ENCODE measurements at regions not wholly inside any gene's neighbourhood (a gene's known extent, or its start where the extent isn't known, plus 50 kb on each side); places are given as distances from the start of the nearest gene placed in this dataset.

DNA sequence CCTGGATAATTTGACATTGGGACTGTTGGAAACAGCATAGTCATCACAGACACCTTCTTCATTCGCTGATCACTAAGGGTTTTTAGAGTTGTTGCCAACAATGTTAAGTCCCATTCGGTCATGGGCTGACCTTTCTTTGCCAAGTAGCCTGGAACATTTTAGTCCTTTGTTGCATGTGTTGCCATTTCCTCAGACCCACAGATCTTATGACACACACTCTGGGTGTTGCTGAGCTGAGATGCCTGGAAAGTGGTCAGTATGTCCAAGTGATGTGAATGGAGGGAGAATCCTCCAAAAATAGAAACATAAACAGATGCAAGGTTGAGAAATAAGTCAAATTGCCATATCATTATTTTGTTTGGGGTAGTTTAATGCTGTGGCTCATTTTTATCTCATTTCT is 61.5 kb upstream of the GJA5 start:
- Histone ChIP-seq H3K27ac (no peak overlapping the region), H3K4me1 (ENCODE audit: low read depth) (peaks cover 3% of the 10 kb centered on the region), H3K9me3 (ENCODE audit: low read depth) (no peaks in the 10 kb centered on the region), H3K4me3 (no peak overlapping the region), H3K36me3 (no peaks in the 10 kb centered on the region), H3K27me3 (peaks cover under 1% of the 10 kb centered on the region)
- TF ChIP-seq, protein P1, sequence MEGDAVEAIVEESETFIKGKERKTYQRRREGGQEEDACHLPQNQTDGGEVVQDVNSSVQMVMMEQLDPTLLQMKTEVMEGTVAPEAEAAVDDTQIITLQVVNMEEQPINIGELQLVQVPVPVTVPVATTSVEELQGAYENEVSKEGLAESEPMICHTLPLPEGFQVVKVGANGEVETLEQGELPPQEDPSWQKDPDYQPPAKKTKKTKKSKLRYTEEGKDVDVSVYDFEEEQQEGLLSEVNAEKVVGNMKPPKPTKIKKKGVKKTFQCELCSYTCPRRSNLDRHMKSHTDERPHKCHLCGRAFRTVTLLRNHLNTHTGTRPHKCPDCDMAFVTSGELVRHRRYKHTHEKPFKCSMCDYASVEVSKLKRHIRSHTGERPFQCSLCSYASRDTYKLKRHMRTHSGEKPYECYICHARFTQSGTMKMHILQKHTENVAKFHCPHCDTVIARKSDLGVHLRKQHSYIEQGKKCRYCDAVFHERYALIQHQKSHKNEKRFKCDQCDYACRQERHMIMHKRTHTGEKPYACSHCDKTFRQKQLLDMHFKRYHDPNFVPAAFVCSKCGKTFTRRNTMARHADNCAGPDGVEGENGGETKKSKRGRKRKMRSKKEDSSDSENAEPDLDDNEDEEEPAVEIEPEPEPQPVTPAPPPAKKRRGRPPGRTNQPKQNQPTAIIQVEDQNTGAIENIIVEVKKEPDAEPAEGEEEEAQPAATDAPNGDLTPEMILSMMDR (IDR thresholded peaks at IDR 0.05; ENCODE audit: low read depth, low read length) = no peak
- DNase-seq (ENCODE audit: low read depth in 1 of 2, low spot score in 1 of 2) = peak in 1 of 2 donors; percentile 80

DNA sequence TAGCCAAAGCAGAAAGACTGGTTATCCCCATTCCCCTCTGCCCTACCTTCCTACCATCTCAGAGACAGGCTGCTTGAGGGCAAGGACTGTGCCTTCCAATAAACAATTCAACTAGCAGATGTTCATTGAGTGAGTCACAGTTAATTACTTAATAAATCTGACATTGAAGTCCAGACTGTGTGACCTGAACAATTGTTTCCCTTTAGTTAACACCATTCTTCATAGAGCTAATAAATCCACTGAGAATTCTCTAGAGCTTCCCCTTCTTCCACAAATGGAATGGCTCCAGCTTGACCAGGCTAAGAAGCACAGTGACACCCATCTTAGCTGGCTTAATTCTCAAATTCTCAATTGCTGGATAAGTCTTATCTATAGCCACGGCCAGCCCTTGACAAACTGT is 61.9 kb upstream of the GJA5 start:
- TF ChIP-seq, protein P1 (IDR thresholded peaks at IDR 0.05; ENCODE audit: low read depth, low read length) = no peak

DNA sequence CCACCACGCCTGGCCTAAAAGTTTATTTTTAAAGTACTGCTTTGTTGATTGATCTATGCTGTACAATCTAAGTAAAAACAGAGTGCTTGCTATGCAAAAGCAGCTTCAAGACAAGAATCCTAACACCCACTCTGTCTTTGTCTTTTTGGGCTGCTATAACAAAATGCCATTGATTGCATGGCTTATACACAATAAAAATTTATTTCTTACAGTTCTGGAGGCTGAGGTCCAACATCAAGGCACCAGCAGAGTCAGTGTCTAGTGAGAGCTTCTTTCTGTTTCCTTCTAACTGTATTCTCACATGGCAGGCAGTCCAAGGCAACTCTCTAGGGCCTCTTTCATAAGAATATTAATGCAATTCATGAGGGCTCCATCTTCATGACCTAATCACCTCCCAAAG is 63.6 kb upstream of the GJA5 start:
- Histone ChIP-seq H3K4me3 (no peak overlapping the region), H3K36me3 (no peaks in the 10 kb centered on the region), H3K4me1 (ENCODE audit: low read depth) (peaks cover 3% of the 10 kb centered on the region), H3K9me3 (ENCODE audit: low read depth) (no peaks in the 10 kb centered on the region), H3K27ac (no peak overlapping the region), H3K27me3 (no peaks in the 10 kb centered on the region)
- no peak for DNase-seq (ENCODE audit: low read depth in 1 of 2, low spot score in 1 of 2)
- TF ChIP-seq, protein P1 (IDR thresholded peaks at IDR 0.05; ENCODE audit: low read depth, low read length) = no peak

More for the DNA sequence above, 61.9 kb upstream of the GJA5 start:
- Histone ChIP-seq H3K4me3 (no peak overlapping the region), H3K9me3 (ENCODE audit: low read depth) (no peaks in the 10 kb centered on the region), H3K27me3 (no peaks in the 10 kb centered on the region), H3K4me1 (ENCODE audit: low read depth) (peaks cover 3% of the 10 kb centered on the region), H3K27ac (no peak overlapping the region), H3K36me3 (no peaks in the 10 kb centered on the region)
- peak in 1 of 2 donors; percentile 34 for DNase-seq (ENCODE audit: low read depth in 1 of 2, low spot score in 1 of 2)

DNA sequence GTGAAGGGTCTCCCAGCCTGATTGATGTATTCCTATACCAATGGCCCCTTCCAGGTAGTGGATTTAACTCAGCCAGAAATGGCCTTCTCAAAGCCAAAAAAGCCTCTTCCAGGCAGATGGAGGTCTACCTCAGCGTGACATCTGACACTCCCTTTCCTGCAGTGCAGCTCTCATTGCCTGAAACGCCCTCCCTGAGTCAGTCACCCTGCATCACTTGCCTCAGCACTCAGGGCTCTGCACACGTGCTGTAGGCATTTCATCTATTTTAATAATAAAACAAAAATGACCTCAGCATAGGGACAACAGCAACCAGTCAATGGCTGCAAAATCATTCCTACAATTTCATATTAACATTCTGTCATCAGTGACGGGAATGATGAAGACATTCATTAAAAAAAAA is 64.4 kb upstream of the GJA5 start:
- TF ChIP-seq, protein P1 (IDR thresholded peaks at IDR 0.05; ENCODE audit: low read depth, low read length) = no peak
- DNase-seq (ENCODE audit: low read depth in 1 of 2, low spot score in 1 of 2) = no peak
- H3K27ac ChIP-seq = no peak overlapping the region

DNA sequence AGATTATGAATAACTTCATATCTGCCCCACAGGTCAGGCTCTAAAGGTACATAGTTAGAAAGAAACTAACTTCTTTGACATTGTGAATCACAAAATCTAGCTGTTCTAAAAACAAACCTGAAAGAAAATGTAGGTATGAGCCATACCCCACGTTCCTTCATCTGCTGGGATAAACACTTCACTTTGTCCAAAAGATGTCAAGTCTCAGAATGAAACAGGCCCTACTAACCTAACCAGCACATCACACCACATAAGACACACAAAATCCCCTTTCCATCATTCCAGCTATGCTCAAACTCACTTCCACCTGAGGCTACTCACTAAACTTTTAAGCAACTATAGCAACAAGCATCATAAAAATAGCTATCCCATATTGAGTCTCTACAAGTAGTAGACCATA is 65.2 kb upstream of the GJA5 start:
- no peak overlapping the region for H3K4me3 ChIP-seq
- DNase-seq (ENCODE audit: low read depth in 1 of 2, low spot score in 1 of 2) = no peak
- TF ChIP-seq, protein P1 (IDR thresholded peaks at IDR 0.05; ENCODE audit: low read depth, low read length) = no peak
- no peaks in the 10 kb centered on the region for H3K36me3 ChIP-seq
- no peaks in the 10 kb centered on the region for H3K9me3 ChIP-seq (ENCODE audit: low read depth)
- no peak overlapping the region for H3K27ac ChIP-seq
- H3K4me1 ChIP-seq (ENCODE audit: low read depth) = peaks cover 3% of the 10 kb centered on the region
- H3K27me3 ChIP-seq = no peaks in the 10 kb centered on the region

More for the DNA sequence above, 64.4 kb upstream of the GJA5 start:
- Histone ChIP-seq H3K9me3 (ENCODE audit: low read depth) (no peaks in the 10 kb centered on the region), H3K27me3 (no peaks in the 10 kb centered on the region), H3K4me1 (ENCODE audit: low read depth) (peaks cover 3% of the 10 kb centered on the region), H3K36me3 (no peaks in the 10 kb centered on the region), H3K4me3 (no peak overlapping the region)

DNA sequence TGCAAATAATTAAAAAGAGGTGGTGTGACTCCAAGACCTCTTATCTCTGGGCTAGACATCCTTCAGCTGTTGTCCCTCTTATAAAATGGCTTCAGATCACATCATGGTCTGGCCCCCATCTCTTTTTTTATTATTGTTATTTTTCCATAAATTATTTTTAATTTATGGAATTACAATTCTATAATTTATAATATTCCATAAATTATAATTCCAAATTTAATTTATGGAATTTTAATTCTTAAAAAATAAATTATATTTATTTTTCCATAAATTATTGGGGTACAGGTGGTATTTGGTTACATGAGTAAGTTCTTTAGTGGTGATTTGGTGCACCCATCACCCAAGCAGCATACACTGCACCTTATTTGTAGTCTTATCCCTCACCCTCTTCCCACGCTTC is 65.9 kb upstream of the GJA5 start:
- Histone ChIP-seq H3K27me3 (no peaks in the 10 kb centered on the region), H3K36me3 (no peaks in the 10 kb centered on the region), H3K27ac (no peak overlapping the region), H3K9me3 (ENCODE audit: low read depth) (no peaks in the 10 kb centered on the region), H3K4me1 (ENCODE audit: low read depth) (no peaks in the 10 kb centered on the region), H3K4me3 (no peak overlapping the region)
- DNase-seq (ENCODE audit: low read depth in 1 of 2, low spot score in 1 of 2) = no peak
- TF ChIP-seq, protein P1 (IDR thresholded peaks at IDR 0.05; ENCODE audit: low read depth, low read length) = no peak
